ENCODE measurements at regions not wholly inside any gene's neighbourhood (a gene's known extent, or its start where the extent isn't known, plus 50 kb on each side); places are given as distances from the start of the nearest gene placed in this dataset.

DNA sequence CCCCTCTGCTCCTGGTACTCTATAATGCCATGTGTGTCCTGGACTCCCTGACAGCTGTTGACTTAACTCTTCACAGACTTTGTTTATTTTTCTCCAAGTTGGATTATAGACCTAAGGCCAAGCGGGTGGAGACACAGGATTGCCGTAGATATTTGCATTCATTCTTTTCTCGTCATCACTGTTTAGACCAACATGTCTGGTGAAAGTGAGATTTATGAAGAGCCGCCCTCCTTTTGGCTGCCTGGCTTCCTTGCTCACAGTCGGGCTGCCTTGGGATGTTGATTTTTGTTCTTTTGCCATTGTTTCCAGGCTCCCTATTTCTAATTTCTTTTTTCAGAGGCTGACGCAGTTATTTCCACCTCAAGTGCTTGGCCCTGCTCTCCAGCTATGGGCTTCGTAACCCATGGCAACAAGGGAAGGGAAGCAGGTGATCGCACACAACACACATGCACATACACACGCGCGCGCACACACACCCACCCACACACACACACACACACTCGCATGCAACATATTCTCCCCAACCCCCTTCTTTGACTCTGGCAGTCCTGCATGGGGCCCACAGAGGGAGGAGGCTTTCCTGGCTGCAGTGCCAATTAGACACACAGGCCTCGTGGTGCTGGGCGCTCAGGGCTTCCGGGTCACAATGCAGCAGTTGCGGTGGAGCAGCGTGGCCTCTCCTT, 296.5 kb downstream of the MTX2 start (continued):
- TF ChIP-seq ZSCAN20 (CRISPR knock-in tag; IDR thresholded peaks at IDR 0.05) (no peak), GATA3 (IDR thresholded peaks at IDR 0.05; ENCODE audit: borderline replicate concordance) (no peak), FOXS1 (CRISPR knock-in tag; IDR thresholded peaks at IDR 0.05) (no peak), POLR2AphosphoS2 (conservative IDR thresholded peaks at IDR 0.05; ENCODE audit: low read length) (no peak)

DNA sequence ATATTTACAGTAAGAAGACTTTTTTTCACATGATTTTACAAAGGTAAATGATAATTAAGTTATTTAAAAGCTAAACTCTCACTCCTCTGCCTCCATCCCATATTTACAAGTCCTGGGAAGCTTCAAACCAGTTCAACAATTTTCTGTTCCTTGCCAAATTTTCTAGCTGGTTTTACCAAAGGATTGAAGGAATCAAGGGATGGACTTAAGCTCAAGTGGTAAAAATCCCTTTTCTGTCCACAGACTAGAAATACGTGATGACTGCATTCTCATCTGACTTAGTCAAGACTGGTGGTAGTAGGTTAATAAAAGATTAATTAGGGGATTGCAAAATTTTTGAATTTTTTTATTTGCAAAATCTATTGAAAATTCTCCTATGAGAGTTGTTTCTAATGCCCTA, 297.3 kb downstream of the MTX2 start:
- H3K4me1 ChIP-seq, result peaks cover 22% of the 10 kb centered on the region
- no peak overlapping the region for H3K4me3 ChIP-seq
- no peak for ATAC-seq
- ChIA-PET CTCF (interaction anchor here (1.0 to 4.7 kb wide), 4 partner anchors 8 to 71 kb away, joined by 3 to 26 read pairs (median 6); no protein-coding TSS in a partner anchor), POLR2A (no interaction called here)
- FAIRE-seq, result no peak
- H3K27ac ChIP-seq, result no peak overlapping the region
- WGBS (ENCODE audit: missing lambda C conversion rate), result 90% methylated on average over 1 of the region's 1 CpG
- no peak for DNase-seq (ENCODE audit: low read depth in 1 of 2, low spot score in 1 of 2)
- H3K4me2 ChIP-seq, result no peak overlapping the region
- H3K9me3 ChIP-seq, result no peaks in the 10 kb centered on the region
- TF ChIP-seq SMC3 (IDR thresholded peaks at IDR 0.05) (no peak), CHD4 (IDR thresholded peaks at IDR 0.05; ENCODE audit: borderline replicate concordance) (no peak), KDM5A (IDR thresholded peaks at IDR 0.05) (no peak), ZC3H11A (IDR thresholded peaks at IDR 0.05) (no peak), FOSL2 (IDR thresholded peaks at IDR 0.05) (no peak), FOSL2 (CRISPR knock-in tag; IDR thresholded peaks at IDR 0.05) (no peak), TFCP2L1 (CRISPR knock-in tag; IDR thresholded peaks at IDR 0.05) (no peak), RARB (CRISPR knock-in tag; IDR thresholded peaks at IDR 0.05) (no peak), KDM1A (IDR thresholded peaks at IDR 0.05; ENCODE audit: low read depth) (no peak), HOXA7 (CRISPR knock-in tag; IDR thresholded peaks at IDR 0.05) (no peak), POLR2AphosphoS2 (conservative IDR thresholded peaks at IDR 0.05; ENCODE audit: low read length) (no peak), HEYL (CRISPR knock-in tag; IDR thresholded peaks at IDR 0.05) (no peak), ZSCAN20 (CRISPR knock-in tag; IDR thresholded peaks at IDR 0.05) (no peak), MAZ (IDR thresholded peaks at IDR 0.05; ENCODE audit: borderline replicate concordance, low read depth, low read length) (no peak), HOXB13 (CRISPR knock-in tag; IDR thresholded peaks at IDR 0.05; ENCODE audit: low read depth) (no peak), CBX2 (IDR thresholded peaks at IDR 0.05; ENCODE audit: borderline replicate concordance, low read depth) (no peak)
- TF ChIP-seq, protein P1, sequence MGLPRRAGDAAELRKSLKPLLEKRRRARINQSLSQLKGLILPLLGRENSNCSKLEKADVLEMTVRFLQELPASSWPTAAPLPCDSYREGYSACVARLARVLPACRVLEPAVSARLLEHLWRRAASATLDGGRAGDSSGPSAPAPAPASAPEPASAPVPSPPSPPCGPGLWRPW (IDR thresholded peaks at IDR 0.05), result no peak
- TF ChIP-seq, protein P2, sequence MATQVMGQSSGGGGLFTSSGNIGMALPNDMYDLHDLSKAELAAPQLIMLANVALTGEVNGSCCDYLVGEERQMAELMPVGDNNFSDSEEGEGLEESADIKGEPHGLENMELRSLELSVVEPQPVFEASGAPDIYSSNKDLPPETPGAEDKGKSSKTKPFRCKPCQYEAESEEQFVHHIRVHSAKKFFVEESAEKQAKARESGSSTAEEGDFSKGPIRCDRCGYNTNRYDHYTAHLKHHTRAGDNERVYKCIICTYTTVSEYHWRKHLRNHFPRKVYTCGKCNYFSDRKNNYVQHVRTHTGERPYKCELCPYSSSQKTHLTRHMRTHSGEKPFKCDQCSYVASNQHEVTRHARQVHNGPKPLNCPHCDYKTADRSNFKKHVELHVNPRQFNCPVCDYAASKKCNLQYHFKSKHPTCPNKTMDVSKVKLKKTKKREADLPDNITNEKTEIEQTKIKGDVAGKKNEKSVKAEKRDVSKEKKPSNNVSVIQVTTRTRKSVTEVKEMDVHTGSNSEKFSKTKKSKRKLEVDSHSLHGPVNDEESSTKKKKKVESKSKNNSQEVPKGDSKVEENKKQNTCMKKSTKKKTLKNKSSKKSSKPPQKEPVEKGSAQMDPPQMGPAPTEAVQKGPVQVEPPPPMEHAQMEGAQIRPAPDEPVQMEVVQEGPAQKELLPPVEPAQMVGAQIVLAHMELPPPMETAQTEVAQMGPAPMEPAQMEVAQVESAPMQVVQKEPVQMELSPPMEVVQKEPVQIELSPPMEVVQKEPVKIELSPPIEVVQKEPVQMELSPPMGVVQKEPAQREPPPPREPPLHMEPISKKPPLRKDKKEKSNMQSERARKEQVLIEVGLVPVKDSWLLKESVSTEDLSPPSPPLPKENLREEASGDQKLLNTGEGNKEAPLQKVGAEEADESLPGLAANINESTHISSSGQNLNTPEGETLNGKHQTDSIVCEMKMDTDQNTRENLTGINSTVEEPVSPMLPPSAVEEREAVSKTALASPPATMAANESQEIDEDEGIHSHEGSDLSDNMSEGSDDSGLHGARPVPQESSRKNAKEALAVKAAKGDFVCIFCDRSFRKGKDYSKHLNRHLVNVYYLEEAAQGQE (IDR thresholded peaks at IDR 0.05), result no peak
- TF ChIP-seq, protein P3, sequence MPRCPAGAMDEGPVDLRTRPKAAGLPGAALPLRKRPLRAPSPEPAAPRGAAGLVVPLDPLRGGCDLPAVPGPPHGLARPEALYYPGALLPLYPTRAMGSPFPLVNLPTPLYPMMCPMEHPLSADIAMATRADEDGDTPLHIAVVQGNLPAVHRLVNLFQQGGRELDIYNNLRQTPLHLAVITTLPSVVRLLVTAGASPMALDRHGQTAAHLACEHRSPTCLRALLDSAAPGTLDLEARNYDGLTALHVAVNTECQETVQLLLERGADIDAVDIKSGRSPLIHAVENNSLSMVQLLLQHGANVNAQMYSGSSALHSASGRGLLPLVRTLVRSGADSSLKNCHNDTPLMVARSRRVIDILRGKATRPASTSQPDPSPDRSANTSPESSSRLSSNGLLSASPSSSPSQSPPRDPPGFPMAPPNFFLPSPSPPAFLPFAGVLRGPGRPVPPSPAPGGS (IDR thresholded peaks at IDR 0.05), result no peak
- TF ChIP-seq, protein P4, sequence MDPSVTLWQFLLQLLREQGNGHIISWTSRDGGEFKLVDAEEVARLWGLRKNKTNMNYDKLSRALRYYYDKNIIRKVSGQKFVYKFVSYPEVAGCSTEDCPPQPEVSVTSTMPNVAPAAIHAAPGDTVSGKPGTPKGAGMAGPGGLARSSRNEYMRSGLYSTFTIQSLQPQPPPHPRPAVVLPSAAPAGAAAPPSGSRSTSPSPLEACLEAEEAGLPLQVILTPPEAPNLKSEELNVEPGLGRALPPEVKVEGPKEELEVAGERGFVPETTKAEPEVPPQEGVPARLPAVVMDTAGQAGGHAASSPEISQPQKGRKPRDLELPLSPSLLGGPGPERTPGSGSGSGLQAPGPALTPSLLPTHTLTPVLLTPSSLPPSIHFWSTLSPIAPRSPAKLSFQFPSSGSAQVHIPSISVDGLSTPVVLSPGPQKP (IDR thresholded peaks at IDR 0.05; ENCODE audit: low read depth, low read length), result no peak
- TF ChIP-seq, protein P5, sequence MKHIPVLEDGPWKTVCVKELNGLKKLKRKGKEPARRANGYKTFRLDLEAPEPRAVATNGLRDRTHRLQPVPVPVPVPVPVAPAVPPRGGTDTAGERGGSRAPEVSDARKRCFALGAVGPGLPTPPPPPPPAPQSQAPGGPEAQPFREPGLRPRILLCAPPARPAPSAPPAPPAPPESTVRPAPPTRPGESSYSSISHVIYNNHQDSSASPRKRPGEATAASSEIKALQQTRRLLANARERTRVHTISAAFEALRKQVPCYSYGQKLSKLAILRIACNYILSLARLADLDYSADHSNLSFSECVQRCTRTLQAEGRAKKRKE (CRISPR knock-in tag; IDR thresholded peaks at IDR 0.05; ENCODE audit: low read depth), result no peak

Measured in A549 (cell line).